ENCODE measurements at regions not wholly inside any gene's neighbourhood (a gene's known extent, or its start where the extent isn't known, plus 50 kb on each side); places are given as distances from the start of the nearest gene placed in this dataset.

DNA sequence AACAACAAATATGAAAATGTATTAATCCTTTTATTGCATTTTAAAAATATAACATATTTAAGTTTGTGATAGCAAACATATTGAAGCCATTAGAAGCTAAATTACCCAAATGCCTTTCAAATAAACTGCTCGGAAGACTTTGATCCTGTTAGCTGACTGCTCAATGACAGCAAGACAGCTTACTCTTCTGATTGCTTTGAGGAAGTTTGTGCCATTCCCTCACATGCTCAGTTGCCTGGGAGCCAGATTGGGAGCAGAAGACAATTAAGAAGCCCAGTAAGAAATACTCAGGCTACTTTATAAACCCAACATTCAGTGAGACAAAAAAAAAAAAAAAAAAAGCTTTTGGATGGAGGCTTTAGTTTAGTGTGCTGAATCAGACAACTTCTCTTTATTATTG, 407.1 kb upstream of the SOX11 start:
- TF ChIP-seq, protein P1, sequence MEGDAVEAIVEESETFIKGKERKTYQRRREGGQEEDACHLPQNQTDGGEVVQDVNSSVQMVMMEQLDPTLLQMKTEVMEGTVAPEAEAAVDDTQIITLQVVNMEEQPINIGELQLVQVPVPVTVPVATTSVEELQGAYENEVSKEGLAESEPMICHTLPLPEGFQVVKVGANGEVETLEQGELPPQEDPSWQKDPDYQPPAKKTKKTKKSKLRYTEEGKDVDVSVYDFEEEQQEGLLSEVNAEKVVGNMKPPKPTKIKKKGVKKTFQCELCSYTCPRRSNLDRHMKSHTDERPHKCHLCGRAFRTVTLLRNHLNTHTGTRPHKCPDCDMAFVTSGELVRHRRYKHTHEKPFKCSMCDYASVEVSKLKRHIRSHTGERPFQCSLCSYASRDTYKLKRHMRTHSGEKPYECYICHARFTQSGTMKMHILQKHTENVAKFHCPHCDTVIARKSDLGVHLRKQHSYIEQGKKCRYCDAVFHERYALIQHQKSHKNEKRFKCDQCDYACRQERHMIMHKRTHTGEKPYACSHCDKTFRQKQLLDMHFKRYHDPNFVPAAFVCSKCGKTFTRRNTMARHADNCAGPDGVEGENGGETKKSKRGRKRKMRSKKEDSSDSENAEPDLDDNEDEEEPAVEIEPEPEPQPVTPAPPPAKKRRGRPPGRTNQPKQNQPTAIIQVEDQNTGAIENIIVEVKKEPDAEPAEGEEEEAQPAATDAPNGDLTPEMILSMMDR (IDR thresholded peaks at IDR 0.05; ENCODE audit: low read depth, low read length) = no peak
- DNase-seq (ENCODE audit: low read depth in 2 of 2) = no peak
- no peak overlapping the region for H3K4me3 ChIP-seq (replicated peaks in 1 of 2; ENCODE audit: low read depth in 2 of 2, low read length in 2 of 2)

DNA sequence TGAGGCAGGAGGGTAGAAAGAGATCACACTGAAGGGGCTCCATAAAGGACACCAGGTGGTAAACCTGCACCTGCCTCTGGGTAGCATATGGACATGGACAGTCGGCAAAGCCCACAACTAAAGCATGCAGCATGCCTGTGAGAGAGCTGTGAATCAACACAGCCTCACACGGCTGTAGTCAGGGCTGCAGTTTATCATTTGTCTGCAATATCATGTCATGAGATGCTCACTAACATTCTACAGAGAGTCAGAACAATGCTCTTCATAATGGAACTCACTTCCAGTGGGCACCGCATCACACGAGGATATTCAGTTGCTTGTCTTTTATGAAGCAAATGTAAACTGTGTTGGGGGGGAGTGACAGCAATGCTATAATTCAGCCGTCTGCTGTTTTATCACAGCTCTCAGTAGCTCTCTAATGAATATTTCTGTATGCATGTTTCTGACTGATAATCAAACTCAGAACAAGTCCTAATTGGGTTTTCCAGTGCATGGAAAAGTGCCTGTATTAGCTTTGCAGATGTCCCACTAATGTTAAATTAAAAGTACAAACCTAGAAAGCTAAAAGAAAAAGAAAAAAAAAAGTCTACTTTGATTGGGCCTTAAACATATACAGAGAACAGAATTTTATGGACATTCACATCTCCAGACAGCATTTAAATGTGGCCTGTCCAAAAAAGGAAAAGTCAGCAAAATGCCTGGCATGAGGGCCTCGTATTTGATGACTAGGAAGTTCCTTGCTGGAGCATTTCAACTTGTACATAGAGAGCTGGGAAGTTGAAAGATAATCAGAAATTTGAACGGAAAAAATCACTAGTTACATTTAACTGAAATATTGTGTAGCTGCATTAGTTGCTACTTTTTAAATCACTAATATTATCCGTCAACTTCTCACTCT, 406.1 kb upstream of the SOX11 start:
- DNase-seq (ENCODE audit: low read depth in 2 of 2) = no peak
- TF ChIP-seq, protein P1 (IDR thresholded peaks at IDR 0.05; ENCODE audit: low read depth, low read length) = no peak
- H3K4me3 ChIP-seq (replicated peaks in 1 of 2; ENCODE audit: low read depth in 2 of 2, low read length in 2 of 2) = no peak overlapping the region

DNA sequence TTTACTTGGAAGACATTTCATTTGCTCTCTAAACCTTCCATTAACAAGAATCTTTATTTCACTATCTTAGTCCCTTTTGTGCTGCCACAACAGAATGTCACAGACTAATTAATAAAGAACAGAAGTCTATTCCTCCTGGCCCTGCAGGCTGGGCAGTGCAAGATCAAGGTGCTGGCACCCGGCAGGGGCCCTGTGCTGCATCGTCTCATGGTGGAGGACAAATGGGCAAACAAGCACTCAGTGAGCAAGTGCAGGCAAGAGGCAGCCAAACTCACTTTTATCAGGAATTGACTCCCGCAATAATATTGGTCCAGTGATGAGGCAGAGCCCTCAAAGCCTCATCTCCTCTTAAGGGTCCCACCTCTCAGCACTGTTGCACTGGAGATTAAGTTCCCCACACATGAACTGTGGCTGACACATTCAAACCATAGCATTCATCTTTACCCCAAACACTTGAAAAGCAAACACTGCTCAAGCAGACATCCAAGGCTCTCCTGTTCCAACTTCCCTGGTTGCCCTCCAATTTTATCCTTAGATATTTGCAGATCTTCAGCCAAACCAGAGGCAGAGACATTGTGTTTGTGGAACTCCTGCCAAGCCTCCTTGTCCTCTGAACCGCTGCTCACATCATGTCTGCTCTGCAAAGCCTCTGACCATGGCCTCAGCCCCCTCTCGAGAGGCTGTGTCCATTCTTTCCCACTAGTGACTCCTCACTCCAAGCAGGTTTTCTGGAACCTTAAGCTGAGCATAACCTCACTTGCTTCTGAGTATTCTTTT, 404.4 kb upstream of the SOX11 start:
- no peak overlapping the region for H3K4me3 ChIP-seq (replicated peaks in 1 of 2; ENCODE audit: low read depth in 2 of 2, low read length in 2 of 2)
- TF ChIP-seq, protein P1 (IDR thresholded peaks at IDR 0.05; ENCODE audit: low read depth, low read length) = no peak
- no peak for DNase-seq (ENCODE audit: low read depth in 2 of 2)

DNA sequence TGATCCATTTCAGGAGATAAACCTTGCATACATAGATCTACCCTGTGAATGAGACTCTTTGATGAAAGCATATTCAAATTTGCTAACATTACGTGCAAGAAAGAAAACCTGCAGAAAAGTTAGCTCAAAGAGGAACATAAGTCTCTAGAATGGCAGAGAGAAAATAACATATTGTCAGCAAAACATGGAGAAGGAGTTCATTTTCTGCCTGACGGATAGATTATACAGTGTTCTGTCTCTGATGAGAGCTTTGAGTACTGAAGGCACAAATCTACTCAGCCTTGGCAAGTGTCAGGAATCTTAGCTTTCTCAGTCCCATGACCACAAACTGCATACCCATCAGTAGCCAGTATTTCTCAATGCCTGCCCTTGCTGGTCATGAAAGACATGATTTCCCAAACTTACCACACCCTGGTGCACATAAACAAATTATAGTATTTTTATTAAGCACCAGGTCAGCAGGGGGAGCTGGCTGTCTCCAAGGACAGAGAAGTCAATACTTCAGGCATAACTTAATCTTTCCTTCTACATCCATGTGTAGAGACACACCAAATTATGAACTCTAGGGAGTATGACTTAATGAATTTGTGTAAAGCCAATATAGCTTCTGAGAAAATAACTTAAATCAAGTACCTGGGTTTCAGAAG, 401.2 kb upstream of the SOX11 start:
- no peak overlapping the region for H3K4me3 ChIP-seq (replicated peaks in 1 of 2; ENCODE audit: low read depth in 2 of 2, low read length in 2 of 2)
- TF ChIP-seq, protein P1 (IDR thresholded peaks at IDR 0.05; ENCODE audit: low read depth, low read length) = no peak
- no peak for DNase-seq (ENCODE audit: low read depth in 2 of 2)

DNA sequence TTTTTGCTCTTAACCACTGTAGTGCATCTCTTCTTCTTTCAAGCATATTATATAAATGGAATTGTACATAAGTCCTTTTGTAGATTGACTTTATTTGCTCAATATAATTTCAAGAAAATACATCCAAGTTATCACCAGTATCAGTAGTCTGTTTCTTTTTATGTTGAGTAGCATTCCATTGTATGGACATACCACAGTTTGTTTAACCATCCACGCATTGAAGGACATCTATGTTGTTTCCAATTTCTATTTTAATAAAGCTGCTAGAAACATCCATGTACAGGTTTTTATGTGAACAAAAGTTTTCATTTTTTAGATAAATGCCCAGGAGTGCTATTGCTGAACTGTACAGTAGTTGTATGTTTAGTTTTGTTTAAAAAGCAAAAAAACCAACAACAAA, 387.5 kb upstream of the SOX11 start:
- no peak overlapping the region for H3K4me3 ChIP-seq (replicated peaks in 1 of 2; ENCODE audit: low read depth in 2 of 2, low read length in 2 of 2)
- TF ChIP-seq, protein P1 (IDR thresholded peaks at IDR 0.05; ENCODE audit: low read depth, low read length) = no peak
- DNase-seq (ENCODE audit: low read depth in 2 of 2) = no peak

DNA sequence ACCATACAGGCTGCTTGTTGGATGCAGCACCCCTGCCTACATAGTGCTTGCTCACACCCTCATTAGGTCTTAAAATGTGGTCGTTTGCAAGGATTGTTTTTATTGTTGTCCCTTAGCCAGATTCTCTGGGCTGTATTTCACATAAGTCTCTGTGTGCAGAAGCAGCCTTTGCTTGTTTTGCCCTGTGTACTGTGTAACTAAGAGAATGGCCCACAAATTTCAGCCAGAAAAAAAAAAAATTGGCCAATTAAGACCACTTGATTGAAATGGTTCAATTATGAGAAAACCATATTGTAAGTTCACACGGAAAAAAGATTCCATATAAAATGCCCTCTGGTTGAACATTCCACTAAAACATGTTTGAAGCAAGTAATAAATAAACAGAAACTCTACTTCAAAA, 377.1 kb upstream of the SOX11 start:
- DNase-seq (ENCODE audit: low read depth in 2 of 2) = no peak
- no peak overlapping the region for H3K4me3 ChIP-seq (replicated peaks in 1 of 2; ENCODE audit: low read depth in 2 of 2, low read length in 2 of 2)
- TF ChIP-seq, protein P1 (IDR thresholded peaks at IDR 0.05; ENCODE audit: low read depth, low read length) = no peak

Measured in cardiac fibroblast (primary cell).